Endothelial cell of umbilical vein (primary cell): ENCODE measurements at regions not wholly inside any gene's neighbourhood (a gene's known extent, or its start where the extent isn't known, plus 50 kb on each side); places are given as distances from the start of the nearest gene placed in this dataset.

Experiments used
- BruUV-seq: library from RNA; stranded (reverse); fragments of 400-500 nt; replicated peaks from 2 replicates; lab custom pipeline; 2021; lab: Mats Ljungman, UMichigan
- CTCF ChIA-PET: fragments of 300-600, 350-600 bp; sonication (Branson Sonifier 250); formaldehyde crosslinking; loops from one replicate; lab custom pipeline; 2021; ENCODE audit warnings: antibody characterized with exemption, inconsistent platforms; lab: Charles Lee
- POLR2A ChIA-PET: fragments of 300-600, 350-600 bp; sonication (Branson Sonifier 250); formaldehyde crosslinking; loops from one replicate; lab custom pipeline; 2021; ENCODE audit warnings: antibody characterized with exemption, inconsistent platforms; lab: Charles Lee
- DNase-seq: peaks from one replicate; pipeline ENCODE4 v3.0.0-alpha.2; 2011; ENCODE audit warnings: low read depth, low spot score
- FAIRE-seq: peaks from 2 replicates; lab custom pipeline; 2011; peaks lifted over from hg19 to GRCh38; lab: Jason Lieb, UNC
- H2AFZ ChIP-seq: 2 replicates; pipeline ENCODE4 v1.6.0; 2012; ENCODE audit warnings: low read depth, low read length, control low read depth, inconsistent platforms
- H3K27ac ChIP-seq: 2 replicates; pipeline ENCODE4 v1.5.1; 2011; ENCODE audit warnings: low read depth, mild to moderate bottlenecking, control low read depth, low read length, moderate library complexity; ENCODE audit not compliant: insufficient read depth
- H3K27me3 ChIP-seq, 2 experiments: 2 replicates each; pipeline versions ENCODE4 v1.6.0 to v1.6.1; 2011; ENCODE audit warnings: low read length in 2 of 2, mixed read lengths in 1 of 2; ENCODE audit not compliant: control insufficient read depth in 2 of 2, insufficient read depth in 2 of 2
- H3K36me3 ChIP-seq, 2 experiments: 2 replicates in 1 of 2; 3 replicates in 1 of 2; pipeline ENCODE4 v1.5.1; 2011; ENCODE audit warnings: low read length in 2 of 2, mild to moderate bottlenecking in 1 of 2, moderate library complexity in 1 of 2; ENCODE audit not compliant: control insufficient read depth in 2 of 2, insufficient read depth in 2 of 2; ENCODE audit errors: extremely low read depth in 1 of 2
- H3K4me1 ChIP-seq: 3 replicates; pipeline ENCODE4 v1.5.1; 2011; ENCODE audit warnings: mild to moderate bottlenecking, low read length; ENCODE audit not compliant: control insufficient read depth, insufficient read depth; ENCODE audit errors: extremely low read depth
- H3K4me2 ChIP-seq: 2 replicates; pipeline ENCODE4 v1.6.1; 2011; ENCODE audit warnings: low read length, control low read depth, mixed read lengths; ENCODE audit not compliant: insufficient read depth
- H3K4me3 ChIP-seq, 3 experiments: fragments of 200-600 bp in 1 of 3; sonication (generic), shearing (Covaris generic) in 1 of 3; replicated peaks in 1 of 3; 2 replicates each; pipeline ENCODE4 v1.5.1; 2011 to 2016; ENCODE audit warnings: control low read depth in 3 of 3, low read length in 3 of 3, mild to moderate bottlenecking in 2 of 3, inconsistent platforms in 1 of 3, low read depth in 1 of 3, moderate library complexity in 1 of 3; ENCODE audit not compliant: insufficient read depth in 1 of 3
- H3K79me2 ChIP-seq: 2 replicates; pipeline ENCODE4 v1.6.0; 2012; ENCODE audit warnings: low read length, inconsistent platforms; ENCODE audit not compliant: control insufficient read depth, insufficient read depth
- H3K9ac ChIP-seq: replicated peaks from 2 replicates; pipeline ENCODE3; 2011; ENCODE audit warnings: low read length, control low read depth; ENCODE audit not compliant: insufficient read depth; ENCODE audit errors: extremely low read depth
- H3K9me1 ChIP-seq: replicated peaks from 3 replicates; pipeline ENCODE4 v1.6.0; 2011; ENCODE audit warnings: mild to moderate bottlenecking, low read length; ENCODE audit not compliant: control insufficient read depth, insufficient read depth; ENCODE audit errors: extremely low read depth
- H3K9me3 ChIP-seq: replicated peaks from 2 replicates; pipeline ENCODE4 v1.5.1; 2012; ENCODE audit warnings: low read length, inconsistent platforms; ENCODE audit not compliant: control insufficient read depth, insufficient read depth
- H4K20me1 ChIP-seq: replicated peaks from 2 replicates; pipeline ENCODE3; 2011; ENCODE audit warnings: mild to moderate bottlenecking, low read length; ENCODE audit not compliant: control insufficient read depth, insufficient read depth; ENCODE audit errors: extremely low read depth
- CTCF ChIP-seq, 2 donors: IDR thresholded peaks; 1 replicate in 1 of 2; 2 replicates in 1 of 2; pipeline ENCODE4 v1.5.1; 2011; ENCODE audit warnings: low read length in 2 of 2, mild to moderate bottlenecking in 2 of 2, moderate library complexity in 2 of 2, control low read depth in 1 of 2, inconsistent platforms in 1 of 2, low read depth in 1 of 2; ENCODE audit not compliant: insufficient read depth in 1 of 2; ENCODE audit errors: extremely low read depth in 1 of 2
- FOS ChIP-seq: IDR thresholded peaks from 2 replicates; pipeline ENCODE4 v1.6.1; 2011; ENCODE audit warnings: mild to moderate bottlenecking, low read length, moderate library complexity, borderline replicate concordance; ENCODE audit not compliant: insufficient read depth
- GATA2 ChIP-seq: IDR thresholded peaks from 2 replicates; pipeline ENCODE4 v1.7.0; 2011; ENCODE audit warnings: low read depth, mild to moderate bottlenecking, moderate library complexity, mixed read lengths, low read length; ENCODE audit not compliant: insufficient read length, insufficient read depth
- JUN ChIP-seq: IDR thresholded peaks from 2 replicates; pipeline ENCODE4 v1.6.1; 2011; ENCODE audit warnings: borderline replicate concordance, low read depth; ENCODE audit not compliant: insufficient read length, insufficient read depth
- MAX ChIP-seq: IDR thresholded peaks from 2 replicates; pipeline ENCODE4 v1.6.1; 2011; ENCODE audit not compliant: insufficient read depth, insufficient read length
- MYC ChIP-seq: IDR thresholded peaks from one replicate; pipeline ENCODE4 v1.6.1; 2011; ENCODE audit warnings: mild to moderate bottlenecking, low read depth, low read length
- POLR2A ChIP-seq: IDR thresholded peaks from 2 replicates; pipeline ENCODE4 v1.6.1; 2012; ENCODE audit warnings: low read depth, mild to moderate bottlenecking, control low read depth, low read length
- POLR2AphosphoS5 ChIP-seq: IDR thresholded peaks from 2 replicates; pipeline ENCODE4 v1.6.1; 2012; ENCODE audit warnings: low read depth, mild to moderate bottlenecking, control low read depth, low read length, moderate library complexity; ENCODE audit not compliant: insufficient read depth
- dilution Hi-C: fragments of 300-500 bp; cut with MboI; formaldehyde crosslinking; loops from one replicate; pipeline ENCODE4 v1.15.0; 2019; ENCODE audit warnings: low sequenced_read_pairs; ENCODE audit not compliant: extremely low pct_ligation_motif_present
- intact Hi-C: fragments of 100-400 bp; cut with micrococcal nuclease; formaldehyde crosslinking; loops from one replicate; pipeline ENCODE4 v1.10.0; 2022

- intact Hi-C loops (no loop called here), dilution Hi-C loops (no loop called here)
- ChIA-PET CTCF (interaction anchor here (1.2 kb wide), 1 partner anchor 16 kb away, joined by 3 read pairs; no protein-coding TSS in a partner anchor), POLR2A (no interaction called here)
- BruUV-seq = no TSS peak
- Histone ChIP-seq H2AFZ (no peak overlapping the region), H3K4me3 (no peak overlapping the region), H3K27me3 (no peaks in the 10 kb centered on the region), H3K9me3 (no peaks in the 10 kb centered on the region), H3K4me1 (no peaks in the 10 kb centered on the region), H3K9ac (no peak overlapping the region), H3K4me2 (no peak overlapping the region), H3K79me2 (no peaks in the 10 kb centered on the region), H3K36me3 (no peaks in the 10 kb centered on the region), H3K27ac (no peak overlapping the region), H3K9me1 (no peaks in the 10 kb centered on the region), H4K20me1 (no peaks in the 10 kb centered on the region)
- TF ChIP-seq JUN = no peak
- TF ChIP-seq MYC = no peak
- TF ChIP-seq CTCF (IDR thresholded peaks at IDR 0.05; ENCODE audit: extremely low read depth in 1 of 2, insufficient read depth in 1 of 2, low read depth in 1 of 2, low read length in 2 of 2) = no peak
- no peak for TF ChIP-seq POLR2AphosphoS5
- DNase-seq (no peak), FAIRE-seq (no peak)
Measured at GRCh38 chr10:108385963-108386362, 1221.5 kb upstream of the SORCS1 start.

- Histone ChIP-seq H2AFZ (no peak overlapping the region), H4K20me1 (no peaks in the 10 kb centered on the region), H3K79me2 (no peaks in the 10 kb centered on the region), H3K9me1 (no peaks in the 10 kb centered on the region), H3K9me3 (no peaks in the 10 kb centered on the region), H3K4me3 (no peak overlapping the region), H3K27ac (no peak overlapping the region), H3K4me2 (no peak overlapping the region), H3K27me3 (no peaks in the 10 kb centered on the region), H3K4me1 (no peaks in the 10 kb centered on the region), H3K9ac (no peak overlapping the region), H3K36me3 (no peaks in the 10 kb centered on the region)
- dilution Hi-C loops = no loop called here
- intact Hi-C loops = no loop called here
- BruUV-seq = no TSS peak
- DNase-seq (no peak), FAIRE-seq (no peak)
- TF ChIP-seq FOS = no peak
- no peak for TF ChIP-seq POLR2A
- no peak for TF ChIP-seq JUN
- no peak for TF ChIP-seq MAX
- TF ChIP-seq GATA2 = no peak
- no peak for TF ChIP-seq MYC
- no peak for TF ChIP-seq CTCF (IDR thresholded peaks at IDR 0.05; ENCODE audit: extremely low read depth in 1 of 2, insufficient read depth in 1 of 2, low read depth in 1 of 2, low read length in 2 of 2)
- POLR2A ChIA-PET = no interaction called here
- CTCF ChIA-PET = no interaction called here
Measured at GRCh38 chr10:108384378-108384777, 1219.9 kb upstream of the SORCS1 start.
